ENCODE measurements at regions not wholly inside any gene's neighbourhood (a gene's known extent, or its start where the extent isn't known, plus 50 kb on each side); places are given as distances from the start of the nearest gene placed in this dataset.

- no peak for DNase-seq (ENCODE audit: low spot score)
- no peak for TF ChIP-seq CTCF (IDR thresholded peaks at IDR 0.05; ENCODE audit: borderline replicate concordance, control extremely low read depth, extremely low read depth, insufficient read depth, missing control alignments)
- in situ Hi-C loops (cut with MboI; ENCODE audit: low sequenced_read_pairs, unreplicated experiment): no loop called here
These were observed 363.5 kb upstream of the EMCN start for GRCh38 chr4:100881283-100881682.

- in situ Hi-C loops (cut with MboI; ENCODE audit: low sequenced_read_pairs, unreplicated experiment): no loop called here
- no peak for TF ChIP-seq CTCF (IDR thresholded peaks at IDR 0.05; ENCODE audit: borderline replicate concordance, control extremely low read depth, extremely low read depth, insufficient read depth, missing control alignments)
- DNase-seq (ENCODE audit: low spot score): no peak
These were observed 362.2 kb upstream of the EMCN start for GRCh38 chr4:100880011-100880410.

GRCh38 chr4:100879471-100879870 is 361.6 kb upstream of the EMCN start:
- no peak for DNase-seq (ENCODE audit: low spot score)
- in situ Hi-C loops (cut with MboI; ENCODE audit: low sequenced_read_pairs, unreplicated experiment): no loop called here
- TF ChIP-seq CTCF (IDR thresholded peaks at IDR 0.05; ENCODE audit: borderline replicate concordance, control extremely low read depth, extremely low read depth, insufficient read depth, missing control alignments): no peak

GRCh38 chr4:100876546-100876945 is 358.7 kb upstream of the EMCN start:
- in situ Hi-C loops (cut with MboI; ENCODE audit: low sequenced_read_pairs, unreplicated experiment): no loop called here
- DNase-seq (ENCODE audit: low spot score): no peak
- no peak for TF ChIP-seq CTCF (IDR thresholded peaks at IDR 0.05; ENCODE audit: borderline replicate concordance, control extremely low read depth, extremely low read depth, insufficient read depth, missing control alignments)

GRCh38 chr4:100875296-100876068 is 357.7 kb upstream of the EMCN start:
- TF ChIP-seq CTCF (IDR thresholded peaks at IDR 0.05; ENCODE audit: borderline replicate concordance, control extremely low read depth, extremely low read depth, insufficient read depth, missing control alignments): no peak
- in situ Hi-C loops (cut with MboI; ENCODE audit: low sequenced_read_pairs, unreplicated experiment): no loop called here
- no peak for DNase-seq (ENCODE audit: low spot score)

- no peak for DNase-seq (ENCODE audit: low spot score)
- in situ Hi-C loops (cut with MboI; ENCODE audit: low sequenced_read_pairs, unreplicated experiment): no loop called here
- no peak for TF ChIP-seq CTCF (IDR thresholded peaks at IDR 0.05; ENCODE audit: borderline replicate concordance, control extremely low read depth, extremely low read depth, insufficient read depth, missing control alignments)
These were observed 355.0 kb upstream of the EMCN start for GRCh38 chr4:100872811-100873210.

All from GM13976 (cell line).